OCI-LY1 (cell line): ENCODE measurements at regions not wholly inside any gene's neighbourhood (a gene's known extent, or its start where the extent isn't known, plus 50 kb on each side); places are given as distances from the start of the nearest gene placed in this dataset.
A peak's percentile ranks its signal among the peaks of the same experiment; 100 is the strongest.

Experiments used
- H2AFZ ChIP-seq: fragments of 200-600 bp; sonication (generic), shearing (Covaris generic); 2 replicates; pipeline ENCODE4 v1.6.0; 2014; ENCODE audit warnings: antibody characterized with exemption, mild to moderate bottlenecking, low read length
- H3F3A ChIP-seq: fragments of 200-600 bp; sonication (generic), shearing (Covaris generic); 2 replicates; pipeline ENCODE4 v1.6.0; 2014; ENCODE audit warnings: mild to moderate bottlenecking, antibody characterized with exemption, low read length, moderate library complexity; ENCODE audit not compliant: insufficient read depth
- H3K27ac ChIP-seq: fragments of 200-600 bp; sonication (generic); 2 replicates; pipeline ENCODE4 v1.5.1; 2014; ENCODE audit warnings: low read length, mixed run types, mild to moderate bottlenecking, low read depth; ENCODE audit not compliant: poor library complexity, severe bottlenecking
- H3K27me3 ChIP-seq: fragments of 200-600 bp; sonication (generic); 2 replicates; pipeline ENCODE4 v1.6.0; 2014; ENCODE audit warnings: antibody characterized with exemption, mild to moderate bottlenecking, low read length, moderate library complexity; ENCODE audit not compliant: insufficient read depth
- H3K36me3 ChIP-seq: fragments of 200-600 bp; sonication (generic); 2 replicates; pipeline ENCODE4 v1.6.1; 2014; ENCODE audit warnings: mild to moderate bottlenecking, antibody characterized with exemption, low read length, moderate library complexity, mixed read lengths; ENCODE audit not compliant: insufficient read depth
- H3K4me1 ChIP-seq: fragments of 200-600 bp; sonication (generic); 2 replicates; pipeline ENCODE4 v1.5.1; 2014; ENCODE audit warnings: mild to moderate bottlenecking, low read length, moderate library complexity; ENCODE audit not compliant: insufficient read depth, severe bottlenecking
- H3K4me2 ChIP-seq: fragments of 200-600 bp; sonication (generic), shearing (Covaris generic); 2 replicates; pipeline ENCODE4 v1.6.1; 2014; ENCODE audit warnings: low read length
- H3K4me3 ChIP-seq: fragments of 200-600 bp; sonication (generic); 2 replicates; pipeline ENCODE4 v1.5.1; 2014; ENCODE audit warnings: low read length, low read depth, mild to moderate bottlenecking, mixed read lengths; ENCODE audit not compliant: poor library complexity, severe bottlenecking
- H3K79me2 ChIP-seq: fragments of 200-600 bp; shearing (Covaris generic); 2 replicates; pipeline ENCODE4 v1.6.1; 2016; ENCODE audit warnings: mixed run types, low read length, mixed read lengths; ENCODE audit not compliant: insufficient read depth
- H3K9ac ChIP-seq: fragments of 200-600 bp; sonication (generic), shearing (Covaris generic); 2 replicates; pipeline ENCODE4 v1.6.1; 2014; ENCODE audit warnings: mild to moderate bottlenecking, low read length, mixed read lengths
- H3K9me2 ChIP-seq: fragments of 200-600 bp; sonication (generic), shearing (Covaris generic); 2 replicates; pipeline ENCODE4 v1.6.1; 2014; ENCODE audit warnings: low read depth, mild to moderate bottlenecking, low read length, mixed read lengths
- H3K9me3 ChIP-seq: fragments of 200-600 bp; shearing (Covaris generic); 2 replicates; pipeline ENCODE4 v1.6.1; 2014; ENCODE audit warnings: low read length, mixed read lengths
- H4K20me1 ChIP-seq: fragments of 200-600 bp; sonication (generic), shearing (Covaris generic); 2 replicates; pipeline ENCODE4 v1.6.0; 2016; ENCODE audit warnings: mild to moderate bottlenecking, low read length; ENCODE audit not compliant: insufficient read depth
- CTCF ChIP-seq: fragments of 200-600 bp; sonication (generic), shearing (Covaris generic); IDR thresholded peaks from 2 replicates; pipeline ENCODE4 v1.5.1; 2017; ENCODE audit warnings: mild to moderate bottlenecking, antibody characterized with exemption, low read length, moderate library complexity, mixed read lengths
- EZH2 ChIP-seq: fragments of 200-600 bp; sonication (generic), shearing (Covaris generic); IDR thresholded peaks from 2 replicates; pipeline ENCODE4 v1.8.0; 2017; ENCODE audit warnings: borderline replicate concordance, mixed run types, mild to moderate bottlenecking, antibody characterized with exemption, low read length, moderate library complexity, mixed read lengths

DNA sequence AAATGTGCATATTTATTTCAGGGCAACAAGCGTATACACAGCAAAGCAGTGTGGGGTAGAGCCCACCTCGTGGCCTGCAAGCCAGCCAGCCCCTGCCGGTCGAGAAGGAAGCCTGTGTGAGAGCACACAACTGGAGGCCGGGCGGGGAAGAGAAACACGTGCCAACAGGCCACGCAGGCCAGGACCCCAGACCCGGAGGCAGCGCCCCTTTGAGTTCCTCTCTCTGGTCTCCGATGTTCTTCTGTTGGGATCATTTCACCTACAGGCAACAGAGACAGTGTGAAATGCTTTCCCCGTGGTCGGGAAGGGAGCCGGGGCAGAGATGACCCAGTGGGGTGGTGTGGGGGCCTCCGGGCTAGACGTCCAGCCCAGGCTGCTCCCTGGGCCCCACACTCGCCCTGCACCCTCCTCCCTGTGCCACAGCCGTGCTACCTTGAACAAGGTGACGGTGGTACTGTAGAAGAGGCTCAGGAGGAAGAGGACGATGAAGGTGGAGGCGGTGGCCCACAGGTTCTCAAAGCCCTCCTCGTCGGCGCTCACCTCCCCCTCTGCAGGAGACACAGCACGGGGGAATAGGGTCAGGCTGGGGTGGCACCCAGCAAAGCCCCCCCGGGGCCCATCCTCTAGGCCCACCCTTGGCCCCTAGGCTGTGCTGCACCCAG is 325.5 kb downstream of the TMEM121 start:
- Histone ChIP-seq H3F3A (peaks cover 27% of the 10 kb centered on the region), H3K27ac (peak overlapping the region; percentile 100), H3K36me3 (peaks cover 59% of the 10 kb centered on the region), H3K9me2 (no peaks in the 10 kb centered on the region), H3K27me3 (no peaks in the 10 kb centered on the region), H3K4me2 (no peak overlapping the region), H2AFZ (no peak overlapping the region), H4K20me1 (no peaks in the 10 kb centered on the region), H3K9me3 (no peaks in the 10 kb centered on the region), H3K9ac (peak overlapping the region; percentile 28; the same call in 1 of the 2 replicates), H3K4me3 (no peak overlapping the region), H3K79me2 (no peaks in the 10 kb centered on the region; the same call in 1 of the 2 replicates), H3K4me1 (peaks cover 66% of the 10 kb centered on the region)
- TF ChIP-seq CTCF, result no peak
- no peak for TF ChIP-seq EZH2

GRCh38 chr14:105852378-105853088 is 326.1 kb downstream of the TMEM121 start:
- H3K27me3 ChIP-seq, result no peaks in the 10 kb centered on the region
- peaks cover 59% of the 10 kb centered on the region for H3K4me1 ChIP-seq
- peak overlapping the region; percentile 100 for H3K27ac ChIP-seq
- peaks cover 61% of the 10 kb centered on the region for H3K36me3 ChIP-seq
- H2AFZ ChIP-seq, result no peak overlapping the region
- no peaks in the 10 kb centered on the region for H4K20me1 ChIP-seq
- no peaks in the 10 kb centered on the region for H3K9me2 ChIP-seq
- peaks cover 27% of the 10 kb centered on the region for H3F3A ChIP-seq
- TF ChIP-seq EZH2, result no peak
- TF ChIP-seq CTCF, result no peak
- H3K4me2 ChIP-seq, result peak overlapping the region; percentile 15; the same call in 1 of the 2 replicates
- no peak overlapping the region for H3K4me3 ChIP-seq
- no peaks in the 10 kb centered on the region for H3K9me3 ChIP-seq
- H3K9ac ChIP-seq, result peak overlapping the region; percentile 54; the same call in 1 of the 2 replicates
- H3K79me2 ChIP-seq, result no peaks in the 10 kb centered on the region; the same call in 1 of the 2 replicates

- H3K9me2 ChIP-seq, result no peaks in the 10 kb centered on the region
- peak overlapping the region; percentile 54; the same call in 1 of the 2 replicates for H3K9ac ChIP-seq
- H3K4me2 ChIP-seq, result peak overlapping the region; percentile 15; the same call in 1 of the 2 replicates
- TF ChIP-seq CTCF, result no peak
- no peak for TF ChIP-seq EZH2
- peaks cover 61% of the 10 kb centered on the region for H3K36me3 ChIP-seq
- H3K9me3 ChIP-seq, result no peaks in the 10 kb centered on the region
- peaks cover 26% of the 10 kb centered on the region for H3F3A ChIP-seq
- peak overlapping the region; percentile 100 for H3K27ac ChIP-seq
- no peaks in the 10 kb centered on the region for H3K27me3 ChIP-seq
- H4K20me1 ChIP-seq, result no peaks in the 10 kb centered on the region
- H3K4me3 ChIP-seq, result peak overlapping the region; percentile 11
- H3K79me2 ChIP-seq, result no peaks in the 10 kb centered on the region; the same call in 1 of the 2 replicates
- peaks cover 57% of the 10 kb centered on the region for H3K4me1 ChIP-seq
- no peak overlapping the region for H2AFZ ChIP-seq
These were observed 326.9 kb downstream of the TMEM121 start for GRCh38 chr14:105853089-105853906.
